ENCODE measurements at regions not wholly inside any gene's neighbourhood (a gene's known extent, or its start where the extent isn't known, plus 50 kb on each side); places are given as distances from the start of the nearest gene placed in this dataset.

DNA sequence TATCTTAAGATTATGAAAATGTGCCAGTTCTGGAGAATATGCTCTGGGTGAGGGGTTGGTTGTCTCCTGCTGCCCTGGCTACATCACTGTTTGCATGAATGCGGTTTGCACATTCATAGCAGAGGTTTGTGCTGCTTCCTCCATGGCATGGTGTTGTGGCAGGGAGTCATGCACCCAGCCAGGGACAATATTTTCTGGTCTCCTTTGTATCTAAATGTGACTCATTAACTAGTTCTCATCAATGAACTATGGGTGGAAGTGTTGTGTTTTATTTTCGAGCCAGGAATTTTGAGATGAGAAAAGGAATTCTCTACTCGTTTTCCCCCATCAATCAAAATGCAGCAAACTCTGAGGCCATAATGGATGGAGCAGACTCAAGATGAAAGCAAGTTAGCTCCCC lies 527.3 kb downstream of the SNAPC1 start:
- Mint-ChIP-seq H3K9me3 (peaks cover 3 to 8% of the 10 kb centered on the region in 2 donors), H3K27me3 (ENCODE audit: low read depth in 2 of 2) (no peaks in the 10 kb centered on the region), H3K4me1 (no peaks in the 10 kb centered on the region), H3K36me3 (no peaks in the 10 kb centered on the region), H3K27ac (no peak overlapping the region), H3K4me3 (no peak overlapping the region)
- TF ChIP-seq CTCF (IDR thresholded peaks at IDR 0.05): no peak
- ATAC-seq: no peak
- intact Hi-C loops (cut with micrococcal nuclease): no loop called here
- WGBS (ENCODE audit: insufficient coverage): 83% methylated on average over 1 of the region's 3 CpGs
- H3K4me3 ChIP-seq (ENCODE audit: low read length): no peak overlapping the region
- no peaks in the 10 kb centered on the region for H3K4me1 ChIP-seq (ENCODE audit: control insufficient read depth, insufficient read depth, low read length)
- no peaks in the 10 kb centered on the region for H3K9me3 ChIP-seq (ENCODE audit: control insufficient read depth, insufficient read depth, low read length)
- H3K27me3 ChIP-seq (ENCODE audit: control insufficient read depth, insufficient read depth, low read length): no peaks in the 10 kb centered on the region
- no peak for DNase-seq
- H3K36me3 ChIP-seq (ENCODE audit: control insufficient read depth, insufficient read depth, low read length): no peaks in the 10 kb centered on the region
- H3K27ac ChIP-seq (ENCODE audit: low read length): no peak overlapping the region

DNA sequence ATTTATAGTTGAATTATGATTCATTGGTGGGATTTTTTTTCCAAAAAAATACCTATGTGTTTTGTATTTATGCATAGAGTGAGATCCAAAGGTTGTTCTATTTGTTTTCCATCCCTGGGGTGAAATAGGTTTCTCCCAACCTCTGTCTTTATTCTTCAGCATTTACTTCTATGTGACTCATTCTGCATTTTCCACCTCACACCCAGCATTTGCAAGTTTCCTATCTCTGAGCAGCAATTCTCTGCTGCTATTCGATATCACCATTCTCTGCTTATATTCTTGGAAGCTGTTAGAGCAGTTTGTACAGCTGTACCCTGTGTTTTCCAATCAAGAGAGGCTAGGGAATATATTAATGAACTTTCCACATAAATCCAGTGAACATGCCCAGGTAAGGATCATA lies 538.9 kb downstream of the SNAPC1 start:
- no peak for ATAC-seq
- Histone ChIP-seq H3K4me3 (ENCODE audit: low read length) (no peak overlapping the region), H3K36me3 (ENCODE audit: control insufficient read depth, insufficient read depth, low read length) (no peaks in the 10 kb centered on the region), H3K27ac (ENCODE audit: low read length) (no peak overlapping the region), H3K4me1 (ENCODE audit: control insufficient read depth, insufficient read depth, low read length) (no peaks in the 10 kb centered on the region), H3K9me3 (ENCODE audit: control insufficient read depth, insufficient read depth, low read length) (no peaks in the 10 kb centered on the region), H3K27me3 (ENCODE audit: control insufficient read depth, insufficient read depth, low read length) (no peaks in the 10 kb centered on the region)
- Mint-ChIP-seq H3K9me3 (peaks cover 4 to 6% of the 10 kb centered on the region in 2 donors), H3K36me3 (no peaks in the 10 kb centered on the region), H3K27me3 (ENCODE audit: low read depth in 2 of 2) (no peaks in the 10 kb centered on the region), H3K27ac (no peak overlapping the region), H3K4me3 (no peak overlapping the region), H3K4me1 (no peaks in the 10 kb centered on the region)
- TF ChIP-seq CTCF (IDR thresholded peaks at IDR 0.05): no peak
- DNase-seq: no peak
- 89% methylated on average over 1 of the region's 1 CpG for WGBS (ENCODE audit: insufficient coverage)
- intact Hi-C loops (cut with micrococcal nuclease): no loop called here

GRCh38 chr14:62301911-62302310 lies 539.7 kb downstream of the SNAPC1 start:
- no peak overlapping the region for H3K27ac ChIP-seq (ENCODE audit: low read length)
- intact Hi-C loops (cut with micrococcal nuclease): no loop called here
- Mint-ChIP-seq H3K9me3 (peaks cover 4 to 6% of the 10 kb centered on the region in 2 donors), H3K4me3 (no peak overlapping the region), H3K27ac (no peak overlapping the region), H3K36me3 (no peaks in the 10 kb centered on the region), H3K4me1 (no peaks in the 10 kb centered on the region), H3K27me3 (ENCODE audit: low read depth in 2 of 2) (no peaks in the 10 kb centered on the region)
- no peaks in the 10 kb centered on the region for H3K4me1 ChIP-seq (ENCODE audit: control insufficient read depth, insufficient read depth, low read length)
- no peak for ATAC-seq
- no peak for TF ChIP-seq CTCF (IDR thresholded peaks at IDR 0.05)
- H3K36me3 ChIP-seq (ENCODE audit: control insufficient read depth, insufficient read depth, low read length): no peaks in the 10 kb centered on the region
- WGBS (ENCODE audit: insufficient coverage): 60% methylated on average over 1 of the region's 1 CpG
- no peak overlapping the region for H3K4me3 ChIP-seq (ENCODE audit: low read length)
- no peak for DNase-seq
- H3K9me3 ChIP-seq (ENCODE audit: control insufficient read depth, insufficient read depth, low read length): no peaks in the 10 kb centered on the region
- H3K27me3 ChIP-seq (ENCODE audit: control insufficient read depth, insufficient read depth, low read length): no peaks in the 10 kb centered on the region

DNA sequence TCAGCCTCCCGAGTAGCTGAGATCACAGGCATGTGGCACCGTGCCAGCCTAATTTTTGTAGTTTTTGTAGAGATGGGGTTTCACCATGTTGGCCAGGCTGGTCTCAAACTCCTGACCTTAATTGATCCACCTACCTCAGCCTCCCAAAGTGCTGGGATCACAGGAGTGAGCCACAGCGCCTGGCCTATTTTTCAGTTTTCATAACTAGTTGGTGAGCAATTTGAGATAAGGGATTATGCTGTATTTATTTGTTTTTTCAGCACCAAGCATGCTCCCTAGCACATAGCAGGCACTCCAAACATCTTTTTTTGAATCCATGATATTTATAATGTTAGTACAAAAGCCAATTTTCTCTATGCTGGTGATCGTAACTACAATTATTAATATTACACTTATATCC lies 541.2 kb downstream of the SNAPC1 start:
- H3K4me1 Mint-ChIP-seq: no peaks in the 10 kb centered on the region
- H3K4me1 ChIP-seq (ENCODE audit: control insufficient read depth, insufficient read depth, low read length): no peaks in the 10 kb centered on the region
- intact Hi-C loops (cut with micrococcal nuclease): no loop called here
- H3K27ac Mint-ChIP-seq: no peak overlapping the region
- ATAC-seq: no peak
- no peak for TF ChIP-seq CTCF (IDR thresholded peaks at IDR 0.05)
- no peak overlapping the region for H3K4me3 Mint-ChIP-seq
- no peaks in the 10 kb centered on the region for H3K36me3 ChIP-seq (ENCODE audit: control insufficient read depth, insufficient read depth, low read length)
- H3K27ac ChIP-seq (ENCODE audit: low read length): no peak overlapping the region
- no peak overlapping the region for H3K4me3 ChIP-seq (ENCODE audit: low read length)
- H3K9me3 Mint-ChIP-seq: peaks cover 3 to 4% of the 10 kb centered on the region in 2 donors
- DNase-seq: no peak
- H3K27me3 ChIP-seq (ENCODE audit: control insufficient read depth, insufficient read depth, low read length): no peaks in the 10 kb centered on the region
- H3K27me3 Mint-ChIP-seq (ENCODE audit: low read depth in 2 of 2): no peaks in the 10 kb centered on the region
- 80% methylated on average over 2 of the region's 4 CpGs for WGBS (ENCODE audit: insufficient coverage)
- H3K9me3 ChIP-seq (ENCODE audit: control insufficient read depth, insufficient read depth, low read length): no peaks in the 10 kb centered on the region
- H3K36me3 Mint-ChIP-seq: no peaks in the 10 kb centered on the region

All from natural killer cell (primary cell).